ENCODE measurements at regions not wholly inside any gene's neighbourhood (a gene's known extent, or its start where the extent isn't known, plus 50 kb on each side); places are given as distances from the start of the nearest gene placed in this dataset.

DNA sequence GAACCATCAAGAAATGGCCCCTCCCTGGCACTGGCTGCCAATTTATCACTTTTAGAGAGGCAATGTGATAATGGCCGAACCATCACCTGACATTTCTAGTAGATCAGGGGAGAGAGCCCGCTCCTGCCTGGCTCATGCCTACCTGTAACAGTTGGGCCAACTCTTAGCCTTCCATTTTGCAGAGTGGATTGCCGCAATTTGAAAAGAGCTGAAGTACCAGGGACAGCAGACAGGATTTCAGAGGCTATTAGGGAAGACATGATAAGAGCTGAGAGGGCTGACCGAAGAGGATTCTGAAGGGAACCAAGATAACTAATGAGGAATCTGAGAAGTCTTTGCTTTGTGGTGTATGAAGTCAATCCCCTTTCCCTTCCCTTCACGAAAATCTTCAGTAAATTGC lies 121.2 kb upstream of the ANKRD28 start:
- FAIRE-seq: no peak
- Histone ChIP-seq H3K4me1 (no peaks in the 10 kb centered on the region), H3K27ac (no peak overlapping the region), H3K9me3 (peaks cover 3% of the 10 kb centered on the region; the same call in 1 of the 3 replicates), H3K4me2 (no peak overlapping the region), H3K4me3 (no peak overlapping the region)
- TF ChIP-seq, protein P1, sequence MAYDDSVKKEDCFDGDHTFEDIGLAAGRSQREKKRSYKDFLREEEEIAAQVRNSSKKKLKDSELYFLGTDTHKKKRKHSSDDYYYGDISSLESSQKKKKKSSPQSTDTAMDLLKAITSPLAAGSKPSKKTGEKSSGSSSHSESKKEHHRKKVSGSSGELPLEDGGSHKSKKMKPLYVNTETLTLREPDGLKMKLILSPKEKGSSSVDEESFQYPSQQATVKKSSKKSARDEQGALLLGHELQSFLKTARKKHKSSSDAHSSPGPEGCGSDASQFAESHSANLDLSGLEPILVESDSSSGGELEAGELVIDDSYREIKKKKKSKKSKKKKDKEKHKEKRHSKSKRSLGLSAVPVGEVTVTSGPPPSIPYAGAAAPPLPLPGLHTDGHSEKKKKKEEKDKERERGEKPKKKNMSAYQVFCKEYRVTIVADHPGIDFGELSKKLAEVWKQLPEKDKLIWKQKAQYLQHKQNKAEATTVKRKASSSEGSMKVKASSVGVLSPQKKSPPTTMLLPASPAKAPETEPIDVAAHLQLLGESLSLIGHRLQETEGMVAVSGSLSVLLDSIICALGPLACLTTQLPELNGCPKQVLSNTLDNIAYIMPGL (CRISPR knock-in tag; IDR thresholded peaks at IDR 0.05; ENCODE audit: borderline replicate concordance): no peak
- no peak for TF ChIP-seq TFCP2L1 (CRISPR knock-in tag; IDR thresholded peaks at IDR 0.05)
- no peak for TF ChIP-seq NR3C1 (IDR thresholded peaks at IDR 0.05)
- no peak for TF ChIP-seq HOXA7 (CRISPR knock-in tag; IDR thresholded peaks at IDR 0.05)
- no peak for TF ChIP-seq NPAS2 (CRISPR knock-in tag; IDR thresholded peaks at IDR 0.05; ENCODE audit: borderline replicate concordance)
- ChIA-PET CTCF (no interaction called here), POLR2A (no interaction called here)
- WGBS (ENCODE audit: missing lambda C conversion rate): 61% methylated on average over 5 of the region's 5 CpGs
- ATAC-seq: no peak
- DNase-seq (ENCODE audit: low read depth in 1 of 2, low spot score in 1 of 2): no peak

DNA sequence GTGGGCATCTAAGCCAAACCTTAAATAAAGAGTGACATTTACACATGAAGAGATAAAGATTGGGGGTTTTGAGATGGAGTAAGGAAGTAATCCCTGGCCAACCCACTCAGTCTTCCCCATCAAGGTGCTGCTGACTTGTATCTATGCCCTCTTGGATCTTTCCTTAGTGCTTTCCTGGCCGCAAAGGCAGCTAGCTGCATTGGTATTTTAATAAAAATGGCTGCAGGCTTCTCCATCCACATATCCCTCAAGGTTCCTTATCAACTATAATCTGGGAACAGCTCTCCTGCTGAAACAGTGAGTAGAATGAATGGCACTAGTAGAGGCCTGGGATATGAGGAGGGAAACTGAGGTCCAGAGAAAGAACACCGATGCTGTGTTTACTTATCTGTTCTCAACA lies 122.2 kb upstream of the ANKRD28 start:
- POLR2A ChIA-PET: no interaction called here
- no peaks in the 10 kb centered on the region for H3K4me1 ChIP-seq
- H3K9me3 ChIP-seq: no peaks in the 10 kb centered on the region
- TF ChIP-seq JUNB (IDR thresholded peaks at IDR 0.05) (no peak), RFX5 (IDR thresholded peaks at IDR 0.05) (no peak), POLR2A (IDR thresholded peaks at IDR 0.05; ENCODE audit: low read length) (no peak), JUN (IDR thresholded peaks at IDR 0.05) (no peak), ZSCAN20 (CRISPR knock-in tag; IDR thresholded peaks at IDR 0.05) (no peak), EP300 (IDR thresholded peaks at IDR 0.05) (no peak), CHD2 (IDR thresholded peaks at IDR 0.05; ENCODE audit: low read length, partially characterized antibody) (no peak)
- TF ChIP-seq, protein P2, sequence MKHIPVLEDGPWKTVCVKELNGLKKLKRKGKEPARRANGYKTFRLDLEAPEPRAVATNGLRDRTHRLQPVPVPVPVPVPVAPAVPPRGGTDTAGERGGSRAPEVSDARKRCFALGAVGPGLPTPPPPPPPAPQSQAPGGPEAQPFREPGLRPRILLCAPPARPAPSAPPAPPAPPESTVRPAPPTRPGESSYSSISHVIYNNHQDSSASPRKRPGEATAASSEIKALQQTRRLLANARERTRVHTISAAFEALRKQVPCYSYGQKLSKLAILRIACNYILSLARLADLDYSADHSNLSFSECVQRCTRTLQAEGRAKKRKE (CRISPR knock-in tag; IDR thresholded peaks at IDR 0.05; ENCODE audit: low read depth): no peak
- TF ChIP-seq, protein P3, sequence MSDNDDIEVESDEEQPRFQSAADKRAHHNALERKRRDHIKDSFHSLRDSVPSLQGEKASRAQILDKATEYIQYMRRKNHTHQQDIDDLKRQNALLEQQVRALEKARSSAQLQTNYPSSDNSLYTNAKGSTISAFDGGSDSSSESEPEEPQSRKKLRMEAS (IDR thresholded peaks at IDR 0.05): no peak
- 65% methylated on average over 2 of the region's 2 CpGs for WGBS (ENCODE audit: missing lambda C conversion rate)
- ATAC-seq (no peak), FAIRE-seq (no peak), DNase-seq (ENCODE audit: low read depth in 1 of 2, low spot score in 1 of 2) (no peak)
- H3K4me2 ChIP-seq: no peak overlapping the region
- CTCF ChIA-PET: no interaction called here
- no peak overlapping the region for H3K4me3 ChIP-seq
- H3K27ac ChIP-seq: no peak overlapping the region

DNA sequence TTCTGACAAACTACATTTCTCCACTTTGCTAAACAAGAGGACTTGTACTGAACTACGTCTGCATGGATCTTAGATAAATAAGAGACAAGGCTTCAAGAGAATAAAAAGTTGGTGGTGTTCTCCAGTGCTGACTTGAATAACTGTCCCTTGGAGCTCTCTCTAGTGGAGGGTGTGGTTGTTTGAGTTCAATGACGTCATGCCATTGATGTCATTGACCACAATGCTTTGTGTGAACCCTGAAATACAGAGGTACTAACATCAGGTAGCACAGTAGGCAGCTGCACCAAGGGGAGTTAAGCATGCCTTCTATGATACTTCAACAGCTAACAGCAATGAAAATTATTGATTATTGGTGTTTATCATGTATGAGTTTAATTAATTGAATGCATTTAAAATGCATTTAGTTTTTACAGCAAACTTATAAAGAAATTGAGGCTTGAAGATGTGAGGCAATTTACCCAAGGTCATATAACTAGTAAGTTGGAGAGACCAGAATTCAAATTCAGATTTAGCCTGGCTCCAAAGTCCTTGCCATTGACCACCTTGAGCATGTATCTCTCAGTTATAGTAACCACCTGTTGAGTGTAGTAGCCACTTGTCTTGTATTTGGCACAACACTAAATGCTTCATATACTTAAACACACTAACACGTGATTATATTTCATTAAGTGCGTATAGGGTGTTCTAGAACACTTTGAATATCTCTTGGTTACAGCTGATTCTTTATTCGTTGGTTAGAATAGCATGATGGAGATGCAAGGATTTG lies 126.0 kb upstream of the ANKRD28 start:
- TF ChIP-seq, protein P2 (CRISPR knock-in tag; IDR thresholded peaks at IDR 0.05; ENCODE audit: low read depth): no peak
- TF ChIP-seq SREBF2 (IDR thresholded peaks at IDR 0.05) (no peak), RAD21 (conservative IDR thresholded peaks at IDR 0.05 in 1 of 2, IDR thresholded peaks at IDR 0.05 in 1 of 2) (no peak), HDAC2 (IDR thresholded peaks at IDR 0.05) (no peak), NFE2L2 (conservative IDR thresholded peaks at IDR 0.05; ENCODE audit: low read length) (no peak)
- TF ChIP-seq, protein P4, sequence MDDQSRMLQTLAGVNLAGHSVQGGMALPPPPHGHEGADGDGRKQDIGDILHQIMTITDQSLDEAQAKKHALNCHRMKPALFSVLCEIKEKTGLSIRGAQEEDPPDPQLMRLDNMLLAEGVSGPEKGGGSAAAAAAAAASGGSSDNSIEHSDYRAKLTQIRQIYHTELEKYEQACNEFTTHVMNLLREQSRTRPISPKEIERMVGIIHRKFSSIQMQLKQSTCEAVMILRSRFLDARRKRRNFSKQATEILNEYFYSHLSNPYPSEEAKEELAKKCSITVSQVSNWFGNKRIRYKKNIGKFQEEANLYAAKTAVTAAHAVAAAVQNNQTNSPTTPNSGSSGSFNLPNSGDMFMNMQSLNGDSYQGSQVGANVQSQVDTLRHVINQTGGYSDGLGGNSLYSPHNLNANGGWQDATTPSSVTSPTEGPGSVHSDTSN (IDR thresholded peaks at IDR 0.05): no peak
- POLR2A ChIA-PET: no interaction called here

More for the DNA sequence above, 126.0 kb upstream of the ANKRD28 start:
- no peak for ATAC-seq
- Histone ChIP-seq H3K4me2 (no peak overlapping the region), H3K27ac (no peak overlapping the region), H3K4me1 (no peaks in the 10 kb centered on the region), H3K9me3 (no peaks in the 10 kb centered on the region), H3K4me3 (no peak overlapping the region)
- CTCF ChIA-PET: interaction anchor here (1.0 to 1.4 kb wide), 2 partner anchors 19 to 30 kb away, joined by 3 to 4 read pairs; no protein-coding TSS in a partner anchor
- peak; percentile 13 to 19 for DNase-seq (ENCODE audit: low read depth in 1 of 2, low spot score in 1 of 2)
- FAIRE-seq: no peak
- 52% methylated on average over 5 of the region's 5 CpGs for WGBS (ENCODE audit: missing lambda C conversion rate)
